Smooth muscle cell (in vitro differentiated cells): ENCODE measurements at regions not wholly inside any gene's neighbourhood (a gene's known extent, or its start where the extent isn't known, plus 50 kb on each side); places are given as distances from the start of the nearest gene placed in this dataset.

Experiments
- DNase-seq: peaks from one replicate; lab custom pipeline; 2025; ENCODE audit not compliant: unreplicated experiment; lab: John Stamatoyannopoulos, UW
- H2AFZ ChIP-seq: fragments of 200-600 bp; sonication (generic); 2 replicates; pipeline ENCODE4 v1.6.0; 2016; ENCODE audit warnings: antibody characterized with exemption, low read depth, mild to moderate bottlenecking
- H3F3A ChIP-seq: fragments of 200-600 bp; sonication (generic); 2 replicates; pipeline ENCODE4 v1.6.0; 2017; ENCODE audit warnings: antibody characterized with exemption, low read depth
- H3K27ac ChIP-seq: fragments of 200-600 bp; sonication (generic); 2 replicates; pipeline ENCODE4 v1.5.1; 2016; ENCODE audit warnings: low read depth, mild to moderate bottlenecking
- H3K27me3 ChIP-seq: fragments of 200-600 bp; sonication (generic); 2 replicates; pipeline ENCODE4 v1.6.1; 2016; ENCODE audit warnings: low read depth, mild to moderate bottlenecking
- H3K36me3 ChIP-seq: fragments of 200-600 bp; sonication (generic); 2 replicates; pipeline ENCODE4 v1.5.1; 2016; ENCODE audit warnings: low read depth
- H3K4me1 ChIP-seq: fragments of 200-600 bp; sonication (generic); 2 replicates; pipeline ENCODE4 v1.5.1; 2016; ENCODE audit warnings: low read depth
- H3K4me2 ChIP-seq: fragments of 200-600 bp; sonication (generic); 2 replicates; pipeline ENCODE4 v1.6.0; 2016; ENCODE audit warnings: mild to moderate bottlenecking
- H3K4me3 ChIP-seq: fragments of 200-600 bp; sonication (generic); 2 replicates; pipeline ENCODE4 v1.5.1; 2016; ENCODE audit warnings: mild to moderate bottlenecking
- H3K79me2 ChIP-seq: fragments of 200-600 bp; sonication (generic); 2 replicates; pipeline ENCODE4 v1.6.0; 2016; ENCODE audit warnings: low read depth, mild to moderate bottlenecking
- H3K9ac ChIP-seq: fragments of 200-600 bp; sonication (generic); 2 replicates; pipeline ENCODE4 v1.6.0; 2016; ENCODE audit warnings: low read depth
- H3K9me3 ChIP-seq: fragments of 200-600 bp; sonication (generic); replicated peaks from 2 replicates; pipeline ENCODE4 v1.5.1; 2016; ENCODE audit warnings: low read depth
- H4K20me1 ChIP-seq: fragments of 200-600 bp; sonication (generic); 2 replicates; pipeline ENCODE4 v1.6.0; 2016; ENCODE audit warnings: low read depth
- WGBS: methylation state at CpG from one replicate; pipeline ENCODE4 v1.1.7; 2016; ENCODE audit warnings: low lambda C conversion rate; 5-methylcytosine and 5-hydroxymethylcytosine counted together
- TF ChIP-seq, protein P1 (sequence below): fragments of 200-600 bp; sonication (generic); IDR thresholded peaks from 2 replicates; pipeline ENCODE4 v1.5.1; 2017; ENCODE audit warnings: borderline replicate concordance, mild to moderate bottlenecking, antibody characterized with exemption; ENCODE audit not compliant: insufficient read depth, poor library complexity, severe bottlenecking

DNA sequence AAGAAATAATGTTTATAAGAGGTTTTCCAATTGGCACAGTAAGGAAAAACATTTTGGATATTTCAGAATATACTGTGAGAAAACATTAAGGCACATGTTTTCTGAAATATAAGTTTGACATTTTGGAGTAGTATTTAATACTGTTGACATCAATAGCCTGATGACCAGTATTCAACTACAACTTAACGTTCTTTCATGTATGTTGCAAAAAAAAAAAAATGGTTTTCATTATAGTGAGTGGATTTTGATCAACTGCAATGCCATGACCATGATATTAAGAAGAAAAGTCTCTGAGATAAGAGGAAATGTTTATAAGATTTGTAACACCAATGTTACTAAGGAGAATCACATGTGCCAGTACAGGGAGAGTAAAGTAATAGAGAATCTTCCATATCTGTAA, 252.8 kb upstream of the RORA start:
- WGBS = 92% methylated on average over 1 of the region's 1 CpG
- no peaks in the 10 kb centered on the region for H3K79me2 ChIP-seq
- TF ChIP-seq, protein P1, sequence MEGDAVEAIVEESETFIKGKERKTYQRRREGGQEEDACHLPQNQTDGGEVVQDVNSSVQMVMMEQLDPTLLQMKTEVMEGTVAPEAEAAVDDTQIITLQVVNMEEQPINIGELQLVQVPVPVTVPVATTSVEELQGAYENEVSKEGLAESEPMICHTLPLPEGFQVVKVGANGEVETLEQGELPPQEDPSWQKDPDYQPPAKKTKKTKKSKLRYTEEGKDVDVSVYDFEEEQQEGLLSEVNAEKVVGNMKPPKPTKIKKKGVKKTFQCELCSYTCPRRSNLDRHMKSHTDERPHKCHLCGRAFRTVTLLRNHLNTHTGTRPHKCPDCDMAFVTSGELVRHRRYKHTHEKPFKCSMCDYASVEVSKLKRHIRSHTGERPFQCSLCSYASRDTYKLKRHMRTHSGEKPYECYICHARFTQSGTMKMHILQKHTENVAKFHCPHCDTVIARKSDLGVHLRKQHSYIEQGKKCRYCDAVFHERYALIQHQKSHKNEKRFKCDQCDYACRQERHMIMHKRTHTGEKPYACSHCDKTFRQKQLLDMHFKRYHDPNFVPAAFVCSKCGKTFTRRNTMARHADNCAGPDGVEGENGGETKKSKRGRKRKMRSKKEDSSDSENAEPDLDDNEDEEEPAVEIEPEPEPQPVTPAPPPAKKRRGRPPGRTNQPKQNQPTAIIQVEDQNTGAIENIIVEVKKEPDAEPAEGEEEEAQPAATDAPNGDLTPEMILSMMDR = no peak
- DNase-seq = no peak
- no peaks in the 10 kb centered on the region for H3K27me3 ChIP-seq
- H3K4me2 ChIP-seq = no peak overlapping the region
- no peaks in the 10 kb centered on the region for H3K36me3 ChIP-seq
- no peaks in the 10 kb centered on the region for H4K20me1 ChIP-seq
- H3K9ac ChIP-seq = no peak overlapping the region
- peak overlapping the region; percentile 72 for H3K27ac ChIP-seq
- peaks cover 2% of the 10 kb centered on the region for H3F3A ChIP-seq
- H3K4me3 ChIP-seq = no peak overlapping the region
- peaks cover 7% of the 10 kb centered on the region for H3K4me1 ChIP-seq
- no peak overlapping the region for H2AFZ ChIP-seq
- no peaks in the 10 kb centered on the region for H3K9me3 ChIP-seq

DNA sequence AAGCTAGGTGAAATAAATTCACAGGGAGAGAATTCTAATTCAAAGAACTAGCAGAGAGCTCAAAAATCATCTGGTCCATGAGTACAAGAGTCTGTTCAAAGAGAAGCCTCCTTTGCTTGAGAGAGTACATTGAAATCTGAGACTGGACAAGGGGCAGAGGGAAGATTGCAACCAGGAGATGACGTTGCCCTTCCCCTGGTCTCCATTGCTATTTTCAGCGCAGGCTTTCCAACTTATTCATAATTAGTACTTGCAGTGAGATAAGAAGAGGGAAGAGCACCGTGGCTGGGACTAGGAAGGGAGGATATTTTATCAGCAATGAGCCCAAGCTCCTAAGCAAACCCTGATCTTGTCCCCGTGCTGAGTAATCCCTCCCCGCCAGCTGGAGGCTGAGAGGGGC, 251.8 kb upstream of the RORA start:
- Histone ChIP-seq H3K36me3 (no peaks in the 10 kb centered on the region), H3K4me2 (peak overlapping the region; percentile 66), H3K79me2 (no peaks in the 10 kb centered on the region), H3K9ac (no peak overlapping the region), H3K27ac (peak overlapping the region; percentile 72), H3F3A (peaks cover 2% of the 10 kb centered on the region), H3K4me3 (no peak overlapping the region), H3K9me3 (no peaks in the 10 kb centered on the region), H4K20me1 (no peaks in the 10 kb centered on the region), H2AFZ (peak overlapping the region; percentile 57), H3K27me3 (no peaks in the 10 kb centered on the region), H3K4me1 (peaks cover 7% of the 10 kb centered on the region)
- DNase-seq = no peak
- 21% methylated on average over 5 of the region's 5 CpGs for WGBS
- TF ChIP-seq, protein P1 = no peak

DNA sequence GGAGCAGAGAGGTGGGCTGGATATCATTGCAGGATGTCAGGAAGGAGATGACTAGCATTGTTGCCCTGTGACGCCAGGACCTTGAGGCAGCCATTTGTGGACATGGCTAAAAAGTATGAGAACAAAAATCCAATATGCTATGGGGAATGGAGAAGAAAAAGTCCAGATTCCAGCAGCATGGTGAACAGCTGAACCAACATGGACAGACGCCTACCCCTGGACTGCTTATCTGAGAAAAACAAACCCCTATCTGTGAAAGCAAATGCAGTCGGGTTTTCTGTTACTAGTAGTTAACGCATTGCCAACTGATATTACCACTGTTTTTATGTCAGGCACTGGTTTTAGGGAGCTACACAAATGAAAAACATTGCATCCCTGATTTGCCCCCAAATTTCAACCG, 251.2 kb upstream of the RORA start:
- WGBS = 59% methylated on average over 5 of the region's 5 CpGs
- Histone ChIP-seq H3K4me3 (no peak overlapping the region), H3K4me1 (peaks cover 7% of the 10 kb centered on the region), H3F3A (peaks cover 2% of the 10 kb centered on the region), H3K9me3 (no peaks in the 10 kb centered on the region), H3K27me3 (no peaks in the 10 kb centered on the region), H3K79me2 (no peaks in the 10 kb centered on the region), H3K4me2 (peak overlapping the region; percentile 66), H3K9ac (no peak overlapping the region), H2AFZ (peak overlapping the region; percentile 57), H3K36me3 (no peaks in the 10 kb centered on the region), H3K27ac (peak overlapping the region; percentile 72), H4K20me1 (no peaks in the 10 kb centered on the region)
- TF ChIP-seq, protein P1 = no peak
- DNase-seq = no peak

DNA sequence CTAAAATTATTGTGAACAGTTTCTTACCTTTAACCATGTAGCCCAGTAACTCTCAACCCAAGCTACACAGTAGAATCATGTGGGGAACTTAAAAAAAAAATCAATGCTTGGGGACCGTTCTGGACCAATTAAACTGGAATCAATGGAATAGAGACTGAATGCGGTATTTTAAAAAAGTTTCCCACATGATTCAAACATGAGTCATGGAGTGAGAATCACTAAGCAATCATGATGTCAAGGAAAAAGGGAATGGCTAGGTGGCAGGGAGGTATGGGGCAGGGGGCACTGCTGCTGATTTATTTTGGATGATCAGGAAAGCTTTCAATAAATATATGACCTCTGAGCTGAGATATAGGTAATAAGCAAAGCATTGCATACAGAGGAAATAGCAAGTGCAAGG, 250.5 kb upstream of the RORA start:
- Histone ChIP-seq H4K20me1 (no peaks in the 10 kb centered on the region), H3K9ac (no peak overlapping the region), H3K9me3 (no peaks in the 10 kb centered on the region), H3K4me1 (peaks cover 7% of the 10 kb centered on the region), H3K27ac (peak overlapping the region; percentile 72), H3F3A (peaks cover 2% of the 10 kb centered on the region), H2AFZ (no peak overlapping the region), H3K79me2 (no peaks in the 10 kb centered on the region), H3K27me3 (no peaks in the 10 kb centered on the region), H3K4me2 (peak overlapping the region; percentile 66), H3K4me3 (no peak overlapping the region), H3K36me3 (no peaks in the 10 kb centered on the region)
- TF ChIP-seq, protein P1 = no peak
- no peak for DNase-seq
- WGBS = 21% methylated on average over 2 of the region's 2 CpGs
